GM23338 (cell line): ENCODE measurements at regions not wholly inside any gene's neighbourhood (a gene's known extent, or its start where the extent isn't known, plus 50 kb on each side); places are given as distances from the start of the nearest gene placed in this dataset.
A peak's percentile ranks its signal among the peaks of the same experiment; 100 is the strongest.

Source experiments
- ATAC-seq: fragments of 200-7000 bp; cut with Tn5 transposase; 3 replicates; pipeline ENCODE4 v1.9.1; 2020
- DNase-seq: peaks from one replicate; pipeline ENCODE4 v3.0.0-alpha.2; 2015; ENCODE audit warnings: low spot score
- H2AFZ ChIP-seq: fragments of 200-600 bp; sonication (generic); 2 replicates; pipeline ENCODE4 v1.8.0; 2016; ENCODE audit warnings: antibody characterized with exemption, mild to moderate bottlenecking, moderate library complexity
- H3F3A ChIP-seq: fragments of 200-600 bp; sonication (generic); replicated peaks from 2 replicates; pipeline ENCODE4 v1.8.0; 2017; ENCODE audit warnings: antibody characterized with exemption, mixed run types, low read depth
- H3K27ac ChIP-seq: fragments of 200-600 bp; sonication (generic); 2 replicates; pipeline ENCODE4 v1.6.1; 2016; ENCODE audit warnings: low read depth
- H3K27me3 ChIP-seq: fragments of 200-600 bp; sonication (generic); 2 replicates; pipeline ENCODE4 v1.8.0; 2016; ENCODE audit warnings: mild to moderate bottlenecking, mixed run types, moderate library complexity; ENCODE audit not compliant: insufficient read depth
- H3K36me3 ChIP-seq: fragments of 200-600 bp; sonication (generic); 2 replicates; pipeline ENCODE4 v1.8.0; 2016; ENCODE audit warnings: mild to moderate bottlenecking; ENCODE audit not compliant: insufficient read depth
- H3K4me1 ChIP-seq: fragments of 200-600 bp; sonication (generic); 2 replicates; pipeline ENCODE4 v1.8.0; 2016; ENCODE audit warnings: mild to moderate bottlenecking, moderate library complexity; ENCODE audit not compliant: insufficient read depth
- H3K4me2 ChIP-seq: fragments of 200-600 bp; sonication (generic); 2 replicates; pipeline ENCODE4 v1.7.1; 2017; ENCODE audit warnings: mixed run types
- H3K4me3 ChIP-seq: fragments of 200-600 bp; sonication (generic); 2 replicates; pipeline ENCODE4 v1.6.1; 2016; ENCODE audit warnings: mixed run types
- H3K79me2 ChIP-seq: fragments of 200-600 bp; sonication (generic); replicated peaks from 2 replicates; pipeline ENCODE4 v1.8.0; 2017; ENCODE audit warnings: mild to moderate bottlenecking; ENCODE audit not compliant: insufficient read depth
- H3K9me2 ChIP-seq: fragments of 200-600 bp; sonication (generic); 2 replicates; pipeline ENCODE4 v1.8.0; 2017; ENCODE audit not compliant: insufficient read depth
- H4K20me1 ChIP-seq: fragments of 200-600 bp; sonication (generic); replicated peaks from 2 replicates; pipeline ENCODE4 v1.8.0; 2017; ENCODE audit warnings: mild to moderate bottlenecking; ENCODE audit not compliant: insufficient read depth
- H3K27ac Mint-ChIP-seq: 2 replicates; pipeline ENCODE4 v1.8.0; 2020; ENCODE audit warnings: inconsistent platforms, mild to moderate bottlenecking, moderate library complexity, mixed read lengths
- H3K27me3 Mint-ChIP-seq: 3 replicates; pipeline ENCODE4 v1.8.0; 2022; ENCODE audit warnings: low read depth, mild to moderate bottlenecking, moderate library complexity, mixed read lengths, inconsistent platforms; ENCODE audit not compliant: insufficient read depth, poor library complexity
- H3K36me3 Mint-ChIP-seq: 3 replicates; pipeline ENCODE4 v1.8.0; 2021; ENCODE audit warnings: low read depth, mild to moderate bottlenecking, inconsistent platforms, moderate library complexity, mixed read lengths
- H3K4me1 Mint-ChIP-seq: 3 replicates; pipeline ENCODE4 v1.8.0; 2020; ENCODE audit warnings: mild to moderate bottlenecking, inconsistent platforms, mixed read lengths
- H3K4me3 Mint-ChIP-seq: 3 replicates; pipeline ENCODE4 v1.8.0; 2021; ENCODE audit warnings: moderate library complexity, mild to moderate bottlenecking, inconsistent platforms, mixed read lengths
- H3K9me3 Mint-ChIP-seq: 3 replicates; pipeline ENCODE4 v1.8.0; 2020; ENCODE audit warnings: moderate library complexity, mild to moderate bottlenecking, inconsistent platforms, mixed read lengths
- CREB1 ChIP-seq: fragments of 250-450 bp; sonication (Bioruptor Pico); IDR thresholded peaks from 2 replicates; pipeline ENCODE4 v1.5.0; 2020; ENCODE audit warnings: low read depth, mild to moderate bottlenecking, moderate library complexity
- CTCF ChIP-seq, 2 experiments: fragments of 200-600 bp in 1 of 2; sonication (generic) in 1 of 2; conservative IDR thresholded peaks; 2 replicates each; pipeline versions ENCODE4 v1.5.1 to v1.6.1; 2016 to 2017; ENCODE audit warnings: antibody characterized with exemption in 2 of 2, low read depth in 2 of 2, mild to moderate bottlenecking in 2 of 2, moderate library complexity in 1 of 2
- ETS1 ChIP-seq: IDR thresholded peaks from 2 replicates; pipeline ENCODE4 v1.6.1; 2016; ENCODE audit warnings: antibody characterized with exemption
- EZH2 ChIP-seq: fragments of 200-600 bp; sonication (generic); IDR thresholded peaks from one replicate; pipeline ENCODE4 v1.8.0; 2017; ENCODE audit warnings: antibody characterized with exemption, mild to moderate bottlenecking, low read depth; ENCODE audit not compliant: unreplicated experiment
- EZH2phosphoT487 ChIP-seq: fragments of 200-600 bp; sonication (generic); IDR thresholded peaks from one replicate; pipeline ENCODE4 v1.8.1; 2018; ENCODE audit warnings: antibody characterized with exemption; ENCODE audit not compliant: unreplicated experiment
- JUNB ChIP-seq: IDR thresholded peaks from one replicate; pipeline ENCODE4 v1.6.1; 2016; ENCODE audit warnings: antibody characterized with exemption; ENCODE audit not compliant: unreplicated experiment
- NANOG ChIP-seq: IDR thresholded peaks from 2 replicates; pipeline ENCODE4 v1.6.1; 2016; ENCODE audit warnings: antibody characterized with exemption, borderline replicate concordance
- POLR2AphosphoS5 ChIP-seq: IDR thresholded peaks from 2 replicates; pipeline ENCODE4 v1.6.1; 2016; ENCODE audit warnings: antibody characterized with exemption, low read depth
- REST ChIP-seq: IDR thresholded peaks from one replicate; pipeline ENCODE4 v1.6.1; 2018; ENCODE audit warnings: antibody characterized with exemption; ENCODE audit not compliant: unreplicated experiment
- STAT1 ChIP-seq: IDR thresholded peaks from one replicate; pipeline ENCODE4 v1.6.1; 2016; ENCODE audit warnings: antibody characterized with exemption; ENCODE audit not compliant: unreplicated experiment
- ZNF114 ChIP-seq: fragments of 250-450 bp; sonication (Bioruptor Pico); IDR thresholded peaks from 2 replicates; pipeline ENCODE4 v1.5.0; 2020; ENCODE audit warnings: mild to moderate bottlenecking, moderate library complexity
- ZNF331 ChIP-seq: fragments of 250-450 bp; sonication (Bioruptor Pico); IDR thresholded peaks from 2 replicates; pipeline ENCODE4 v1.5.0; 2020; ENCODE audit warnings: low read depth, mild to moderate bottlenecking, moderate library complexity
- ZNF462 ChIP-seq: fragments of 250-450 bp; sonication (Bioruptor Pico); IDR thresholded peaks from 2 replicates; pipeline ENCODE4 v1.5.0; 2020; ENCODE audit warnings: mild to moderate bottlenecking, moderate library complexity

- TF ChIP-seq REST (no peak), ETS1 (no peak), JUNB (no peak), EZH2phosphoT487 (no peak), EZH2 (no peak), NANOG (no peak), CREB1 (CRISPR knock-in tag) (no peak), POLR2AphosphoS5 (no peak), STAT1 (no peak), CTCF (conservative IDR thresholded peaks at IDR 0.05; ENCODE audit: low read depth in 2 of 2) (no peak), ZNF114 (CRISPR knock-in tag) (no peak)
These were observed 184.4 kb downstream of the PLK2 start (continued) for GRCh38 chr5:58275516-58275915.

- H3K9me2 ChIP-seq, result no peaks in the 10 kb centered on the region
- H2AFZ ChIP-seq, result peak overlapping the region; percentile 83; the same call in 1 of the 2 replicates
- no peaks in the 10 kb centered on the region for H3K27me3 ChIP-seq
- Mint-ChIP-seq H3K4me3 (no peak overlapping the region), H3K27ac (no peak overlapping the region), H3K36me3 (no peaks in the 10 kb centered on the region), H3K27me3 (no peaks in the 10 kb centered on the region), H3K9me3 (no peaks in the 10 kb centered on the region), H3K4me1 (no peaks in the 10 kb centered on the region)
- H3K4me2 ChIP-seq, result no peak overlapping the region
- H4K20me1 ChIP-seq, result no peaks in the 10 kb centered on the region
- no peak overlapping the region for H3K27ac ChIP-seq
- ATAC-seq (no peak), DNase-seq (no peak)
- H3K79me2 ChIP-seq, result no peaks in the 10 kb centered on the region
- no peaks in the 10 kb centered on the region for H3F3A ChIP-seq
- H3K4me3 ChIP-seq, result no peak overlapping the region
- H3K4me1 ChIP-seq, result no peaks in the 10 kb centered on the region
- H3K36me3 ChIP-seq, result no peaks in the 10 kb centered on the region
- TF ChIP-seq ZNF114 (CRISPR knock-in tag) (no peak), JUNB (no peak), CREB1 (CRISPR knock-in tag) (no peak), ZNF331 (no peak), STAT1 (no peak), ZNF462 (no peak)
These were observed 185.7 kb downstream of the PLK2 start for GRCh38 chr5:58274191-58274590.
